OCI-LY1 (cell line): ENCODE measurements at regions not wholly inside any gene's neighbourhood (a gene's known extent, or its start where the extent isn't known, plus 50 kb on each side); places are given as distances from the start of the nearest gene placed in this dataset.

ENCODE experiments used
- H2AFZ ChIP-seq: fragments of 200-600 bp; sonication (generic), shearing (Covaris generic); 2 replicates; pipeline ENCODE4 v1.6.0; 2014; ENCODE audit warnings: antibody characterized with exemption, mild to moderate bottlenecking, low read length
- H3F3A ChIP-seq: fragments of 200-600 bp; sonication (generic), shearing (Covaris generic); 2 replicates; pipeline ENCODE4 v1.6.0; 2014; ENCODE audit warnings: mild to moderate bottlenecking, antibody characterized with exemption, low read length, moderate library complexity; ENCODE audit not compliant: insufficient read depth
- H3K27ac ChIP-seq: fragments of 200-600 bp; sonication (generic); 2 replicates; pipeline ENCODE4 v1.5.1; 2014; ENCODE audit warnings: low read length, mixed run types, mild to moderate bottlenecking, low read depth; ENCODE audit not compliant: poor library complexity, severe bottlenecking
- H3K27me3 ChIP-seq: fragments of 200-600 bp; sonication (generic); 2 replicates; pipeline ENCODE4 v1.6.0; 2014; ENCODE audit warnings: antibody characterized with exemption, mild to moderate bottlenecking, low read length, moderate library complexity; ENCODE audit not compliant: insufficient read depth
- H3K36me3 ChIP-seq: fragments of 200-600 bp; sonication (generic); 2 replicates; pipeline ENCODE4 v1.6.1; 2014; ENCODE audit warnings: mild to moderate bottlenecking, antibody characterized with exemption, low read length, moderate library complexity, mixed read lengths; ENCODE audit not compliant: insufficient read depth
- H3K4me1 ChIP-seq: fragments of 200-600 bp; sonication (generic); 2 replicates; pipeline ENCODE4 v1.5.1; 2014; ENCODE audit warnings: mild to moderate bottlenecking, low read length, moderate library complexity; ENCODE audit not compliant: insufficient read depth, severe bottlenecking
- H3K4me2 ChIP-seq: fragments of 200-600 bp; sonication (generic), shearing (Covaris generic); 2 replicates; pipeline ENCODE4 v1.6.1; 2014; ENCODE audit warnings: low read length
- H3K4me3 ChIP-seq: fragments of 200-600 bp; sonication (generic); 2 replicates; pipeline ENCODE4 v1.5.1; 2014; ENCODE audit warnings: low read length, low read depth, mild to moderate bottlenecking, mixed read lengths; ENCODE audit not compliant: poor library complexity, severe bottlenecking
- H3K79me2 ChIP-seq: fragments of 200-600 bp; shearing (Covaris generic); 2 replicates; pipeline ENCODE4 v1.6.1; 2016; ENCODE audit warnings: mixed run types, low read length, mixed read lengths; ENCODE audit not compliant: insufficient read depth
- H3K9ac ChIP-seq: fragments of 200-600 bp; sonication (generic), shearing (Covaris generic); 2 replicates; pipeline ENCODE4 v1.6.1; 2014; ENCODE audit warnings: mild to moderate bottlenecking, low read length, mixed read lengths
- H3K9me2 ChIP-seq: fragments of 200-600 bp; sonication (generic), shearing (Covaris generic); 2 replicates; pipeline ENCODE4 v1.6.1; 2014; ENCODE audit warnings: low read depth, mild to moderate bottlenecking, low read length, mixed read lengths
- H3K9me3 ChIP-seq: fragments of 200-600 bp; shearing (Covaris generic); 2 replicates; pipeline ENCODE4 v1.6.1; 2014; ENCODE audit warnings: low read length, mixed read lengths
- H4K20me1 ChIP-seq: fragments of 200-600 bp; sonication (generic), shearing (Covaris generic); 2 replicates; pipeline ENCODE4 v1.6.0; 2016; ENCODE audit warnings: mild to moderate bottlenecking, low read length; ENCODE audit not compliant: insufficient read depth
- CTCF ChIP-seq: fragments of 200-600 bp; sonication (generic), shearing (Covaris generic); IDR thresholded peaks from 2 replicates; pipeline ENCODE4 v1.5.1; 2017; ENCODE audit warnings: mild to moderate bottlenecking, antibody characterized with exemption, low read length, moderate library complexity, mixed read lengths
- EZH2 ChIP-seq: fragments of 200-600 bp; sonication (generic), shearing (Covaris generic); IDR thresholded peaks from 2 replicates; pipeline ENCODE4 v1.8.0; 2017; ENCODE audit warnings: borderline replicate concordance, mixed run types, mild to moderate bottlenecking, antibody characterized with exemption, low read length, moderate library complexity, mixed read lengths

GRCh38 chr18:45336448-45336847 is 278.8 kb upstream of the SLC14A2 start:
- Histone ChIP-seq H3K4me2 (no peak overlapping the region), H3K27me3 (no peaks in the 10 kb centered on the region), H3K79me2 (no peaks in the 10 kb centered on the region), H3K4me3 (no peak overlapping the region), H2AFZ (no peak overlapping the region), H3K27ac (no peak overlapping the region), H3K9ac (no peak overlapping the region), H3F3A (no peaks in the 10 kb centered on the region), H3K9me2 (no peaks in the 10 kb centered on the region), H3K9me3 (no peaks in the 10 kb centered on the region), H3K4me1 (no peaks in the 10 kb centered on the region), H4K20me1 (no peaks in the 10 kb centered on the region), H3K36me3 (no peaks in the 10 kb centered on the region)
- TF ChIP-seq EZH2 (no peak), CTCF (no peak)

GRCh38 chr18:45337477-45337876 is 277.8 kb upstream of the SLC14A2 start:
- no peaks in the 10 kb centered on the region for H3F3A ChIP-seq
- no peaks in the 10 kb centered on the region for H3K4me1 ChIP-seq
- no peaks in the 10 kb centered on the region for H3K9me2 ChIP-seq
- H3K36me3 ChIP-seq: no peaks in the 10 kb centered on the region
- H3K27me3 ChIP-seq: no peaks in the 10 kb centered on the region
- H3K4me2 ChIP-seq: no peak overlapping the region
- no peaks in the 10 kb centered on the region for H3K9me3 ChIP-seq
- TF ChIP-seq CTCF (no peak), EZH2 (no peak)
- H3K9ac ChIP-seq: no peak overlapping the region
- no peaks in the 10 kb centered on the region for H3K79me2 ChIP-seq
- H4K20me1 ChIP-seq: no peaks in the 10 kb centered on the region
- H3K27ac ChIP-seq: no peak overlapping the region
- H3K4me3 ChIP-seq: no peak overlapping the region
- no peak overlapping the region for H2AFZ ChIP-seq

- Histone ChIP-seq H3K9ac (no peak overlapping the region), H3K4me1 (no peaks in the 10 kb centered on the region), H3K9me2 (no peaks in the 10 kb centered on the region), H3K79me2 (no peaks in the 10 kb centered on the region), H4K20me1 (no peaks in the 10 kb centered on the region), H2AFZ (no peak overlapping the region), H3F3A (no peaks in the 10 kb centered on the region), H3K27me3 (no peaks in the 10 kb centered on the region), H3K4me2 (no peak overlapping the region), H3K9me3 (no peaks in the 10 kb centered on the region), H3K27ac (no peak overlapping the region), H3K4me3 (no peak overlapping the region), H3K36me3 (no peaks in the 10 kb centered on the region)
- TF ChIP-seq CTCF: no peak
- no peak for TF ChIP-seq EZH2
Measured at GRCh38 chr18:45339810-45340550, 275.3 kb upstream of the SLC14A2 start.
